Small intestine (tissue), 7 donors: ENCODE measurements at regions not wholly inside any gene's neighbourhood (a gene's known extent, or its start where the extent isn't known, plus 50 kb on each side); places are given as distances from the start of the nearest gene placed in this dataset.
"Not testable (repeated sequence)": the region's sequence is repeated elsewhere in the genome, so short reads cannot be mapped to it uniquely, and the experiment has no call there.

Experiments
- DNase-seq, 2 donors: peaks; one replicate each; pipeline versions ENCODE4 v3.0.0 to v3.0.0-alpha.2; 2013
- FAIRE-seq: peaks from 2 replicates; lab custom pipeline; 2012; peaks lifted over from hg19 to GRCh38; lab: Jason Lieb, UNC
- H3K27ac ChIP-seq, 3 donors: one replicate each; pipeline ENCODE4 v1.5.1; 2013; ENCODE audit warnings: low read length in 2 of 3, mild to moderate bottlenecking in 2 of 3, control low read depth in 1 of 3, inconsistent platforms in 1 of 3, low read depth in 1 of 3, moderate library complexity in 1 of 3
- H3K27me3 ChIP-seq, 3 donors: one replicate each; pipeline ENCODE4 v1.6.1; 2013; ENCODE audit warnings: low read length in 3 of 3, inconsistent platforms in 1 of 3; ENCODE audit not compliant: control insufficient read depth in 3 of 3, insufficient read depth in 3 of 3
- H3K36me3 ChIP-seq, 3 donors: one replicate each; pipeline ENCODE4 v1.6.1; 2013; ENCODE audit warnings: low read length in 3 of 3, inconsistent platforms in 1 of 3, low read depth in 1 of 3, mild to moderate bottlenecking in 1 of 3, moderate library complexity in 1 of 3; ENCODE audit not compliant: control insufficient read depth in 3 of 3, insufficient read depth in 2 of 3
- H3K4me1 ChIP-seq, 3 donors: one replicate each; pipeline ENCODE4 v1.6.1; 2013; ENCODE audit warnings: low read length in 2 of 3, inconsistent platforms in 1 of 3, low read depth in 1 of 3, mild to moderate bottlenecking in 1 of 3, moderate library complexity in 1 of 3; ENCODE audit not compliant: control insufficient read depth in 3 of 3, insufficient read depth in 2 of 3
- H3K4me3 ChIP-seq, 3 donors: one replicate each; pipeline ENCODE4 v1.5.1; 2013; ENCODE audit warnings: low read length in 3 of 3, control low read depth in 1 of 3, inconsistent platforms in 1 of 3, low read depth in 1 of 3, mild to moderate bottlenecking in 1 of 3, moderate library complexity in 1 of 3
- H3K9me3 ChIP-seq, 2 donors: one replicate each; pipeline ENCODE4 v1.6.1; 2013; ENCODE audit warnings: low read depth in 1 of 2, low read length in 1 of 2; ENCODE audit not compliant: control insufficient read depth in 2 of 2, insufficient read depth in 1 of 2
- WGBS, 3 donors: extraction: QIAGEN DNeasy Blood & Tissue Kit; methylation state at CpG; one replicate each; pipeline ENCODE4 v1.1.7; 2013; 5-methylcytosine and 5-hydroxymethylcytosine counted together
- donor health status: healthy with polysubstance abuse.
- donor health status: control.
- donor health status: control.
- donor health status: Bipolar disorder and iron deficiency.
- donor health status: healthy.

DNA sequence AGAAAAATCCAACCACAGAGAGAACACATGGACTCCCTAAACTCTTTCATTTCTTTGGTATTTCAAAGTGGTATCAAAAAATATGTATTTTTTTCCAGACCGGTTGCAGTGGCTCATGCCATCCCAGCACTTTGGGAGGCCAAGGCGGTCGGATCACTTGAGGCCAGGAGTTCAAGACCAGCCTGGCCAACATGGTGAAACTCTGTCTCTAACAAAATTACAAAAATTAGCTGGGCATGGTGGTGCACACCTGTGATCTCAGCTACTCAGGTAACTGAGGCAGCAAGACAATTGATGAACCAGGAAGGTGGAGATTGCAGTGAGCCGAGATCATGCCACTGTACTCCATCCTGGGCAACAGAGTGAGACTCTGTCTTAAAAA, 121.8 kb downstream of the RIN2 start:
- DNase-seq, H3K4me3 ChIP-seq, FAIRE-seq, H3K9me3 ChIP-seq, H3K27me3 ChIP-seq, H3K36me3 ChIP-seq: not testable (repeated sequence)
- WGBS, 3 donors = 95 to 96% (median 95%) methylated on average over 4 of the region's 4 CpGs
- Histone ChIP-seq H3K27ac (peak overlapping the region in 1 of 3 donors; percentile 75), H3K4me1 (peaks cover 0 to 29% (median 2%) of the 10 kb centered on the region in 3 donors)

DNA sequence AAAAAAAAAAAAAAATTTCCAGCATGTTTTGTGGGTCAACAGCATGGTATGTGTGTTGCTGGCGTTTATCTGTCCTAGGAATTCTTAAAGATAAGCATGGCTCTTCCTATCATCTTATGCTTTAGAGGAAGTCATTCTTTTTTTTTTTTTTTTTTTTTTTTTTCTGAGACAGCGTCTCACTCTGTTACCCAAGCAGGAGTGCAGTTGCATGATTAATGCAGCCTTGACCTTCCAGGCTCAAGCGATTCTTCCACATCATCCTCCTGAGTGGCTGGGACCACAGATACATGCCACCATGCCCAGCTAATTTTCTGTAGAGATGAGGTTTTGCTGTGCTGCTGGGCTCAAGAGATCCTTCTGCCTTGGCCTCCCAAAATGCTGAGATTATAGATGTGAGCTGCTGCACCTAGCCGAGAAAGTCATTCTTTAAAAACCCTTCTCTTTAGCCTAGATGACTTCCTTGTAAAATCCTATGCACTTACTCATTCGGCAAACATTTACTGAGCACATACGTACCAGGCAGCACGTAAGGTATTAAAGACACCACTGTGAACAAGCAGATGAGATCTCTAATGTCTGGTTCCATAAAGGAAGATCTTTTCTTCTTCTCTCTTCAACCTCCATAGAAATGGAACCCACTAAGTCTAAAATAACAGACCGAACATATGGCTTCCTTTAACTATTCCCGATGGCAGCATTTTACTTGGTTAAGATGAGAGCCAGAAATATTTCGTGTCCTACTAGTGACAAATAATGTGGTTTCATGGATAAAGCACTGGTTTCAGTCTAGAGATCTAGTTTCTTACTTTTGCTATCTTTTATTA, 122.4 kb downstream of the RIN2 start:
- WGBS, 3 donors = 75 to 81% (median 78%) methylated on average over 10 of the region's 10 CpGs
- H3K4me1 ChIP-seq = peaks cover 0 to 32% (median 2%) of the 10 kb centered on the region in 3 donors
- H3K9me3 ChIP-seq = no peaks in the 10 kb centered on the region
- no peaks in the 10 kb centered on the region for H3K27me3 ChIP-seq
- DNase-seq (peak in 1 of 2 donors; percentile 60), FAIRE-seq (no peak)
- H3K4me3 ChIP-seq = no peak overlapping the region
- peak overlapping the region in 2 of 3 donors; percentile 71 to 75 for H3K27ac ChIP-seq
- H3K36me3 ChIP-seq = peaks cover 0 to 3% (median 0%) of the 10 kb centered on the region in 3 donors

DNA sequence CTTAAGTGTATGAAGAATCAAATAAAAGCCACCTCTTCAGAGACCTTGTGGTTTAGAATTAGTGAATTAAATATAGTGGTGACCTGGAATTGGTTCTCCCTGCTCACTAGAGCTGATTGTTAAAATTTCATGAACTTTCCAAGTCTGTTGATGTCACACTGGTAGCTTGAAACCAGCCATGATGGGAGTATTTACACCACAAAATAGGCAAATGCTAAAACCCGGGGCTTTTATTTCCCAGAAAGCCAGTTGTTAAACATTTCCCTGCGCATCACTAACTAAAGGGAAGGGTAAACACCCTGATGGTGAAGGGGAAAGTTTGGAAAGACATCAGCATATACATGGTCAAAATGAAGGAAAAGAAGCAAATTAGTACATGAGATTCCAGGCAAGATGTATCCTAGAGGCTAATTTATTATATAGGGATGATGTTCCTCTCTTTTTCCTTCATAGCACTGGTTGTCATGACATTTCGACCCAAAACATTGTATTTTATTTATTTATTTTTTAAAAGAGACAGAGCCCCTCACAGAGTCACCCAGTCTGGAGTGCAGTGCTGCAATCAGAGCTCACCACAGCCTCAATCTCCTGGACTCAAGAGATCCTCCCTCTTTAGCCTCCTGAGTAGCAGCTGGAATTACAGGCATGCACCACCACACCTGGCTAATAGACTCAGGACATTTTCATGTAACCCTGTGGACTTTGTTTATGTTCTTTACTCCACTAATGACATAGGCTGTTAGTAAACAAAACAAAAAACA, 123.2 kb downstream of the RIN2 start:
- WGBS, 3 donors = 81 to 95% (median 89%) methylated on average over 3 of the region's 3 CpGs
- Histone ChIP-seq H3K27me3 (no peaks in the 10 kb centered on the region), H3K9me3 (no peaks in the 10 kb centered on the region), H3K4me3 (no peak overlapping the region), H3K4me1 (peaks cover 0 to 38% (median 2%) of the 10 kb centered on the region in 3 donors), H3K27ac (peak overlapping the region in 1 of 3 donors; percentile 75), H3K36me3 (no peaks in the 10 kb centered on the region)
- DNase-seq (no peak), FAIRE-seq (no peak)

DNA sequence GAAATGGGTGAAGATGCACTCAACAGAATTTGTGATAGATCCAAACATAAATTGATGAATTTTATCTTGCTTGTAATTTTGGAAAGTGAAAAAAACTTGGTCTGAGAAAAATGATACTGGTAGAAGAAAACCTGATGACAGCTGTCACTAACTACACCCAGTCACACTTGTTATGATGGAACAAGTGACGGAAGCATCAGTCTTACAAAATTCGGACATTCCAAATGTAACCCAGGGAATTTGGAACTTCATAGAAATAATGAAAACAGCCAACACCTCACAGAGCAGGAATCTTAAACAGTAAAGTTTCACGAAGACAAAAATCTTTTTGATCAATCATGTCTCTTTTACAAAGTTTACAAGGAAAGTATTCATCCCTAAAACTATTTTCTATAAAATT, 123.9 kb downstream of the RIN2 start:
- DNase-seq (no peak), FAIRE-seq (no peak)
- no peak overlapping the region for H3K4me3 ChIP-seq
- H3K4me1 ChIP-seq = peaks cover 0 to 42% (median 2%) of the 10 kb centered on the region in 3 donors
- H3K27me3 ChIP-seq = no peaks in the 10 kb centered on the region
- no peaks in the 10 kb centered on the region for H3K36me3 ChIP-seq
- WGBS, 3 donors = 75 to 82% (median 81%) methylated on average over 3 of the region's 3 CpGs
- H3K27ac ChIP-seq = no peak overlapping the region
- H3K9me3 ChIP-seq = no peaks in the 10 kb centered on the region

DNA sequence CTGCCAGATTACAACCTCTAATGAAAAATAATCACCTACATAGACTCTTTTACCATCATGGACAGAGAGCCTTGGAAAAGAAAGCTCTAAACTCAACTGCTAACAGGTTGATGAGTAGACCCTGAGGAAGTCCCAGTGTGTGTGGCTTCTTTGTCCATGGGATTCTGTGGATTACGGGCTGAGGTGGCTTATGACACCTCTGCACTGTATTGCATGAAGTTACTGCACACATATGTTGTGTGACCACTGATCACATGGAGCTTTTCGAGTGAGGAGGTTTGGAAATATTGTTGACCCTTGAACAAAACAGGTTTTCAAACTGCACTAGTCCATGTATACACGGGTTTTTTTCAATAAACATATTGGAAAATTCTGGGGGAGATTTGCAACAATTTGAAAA, 124.4 kb downstream of the RIN2 start:
- Histone ChIP-seq H3K36me3 (no peaks in the 10 kb centered on the region), H3K27me3 (no peaks in the 10 kb centered on the region), H3K4me1 (peaks cover 0 to 42% (median 2%) of the 10 kb centered on the region in 3 donors)

DNA sequence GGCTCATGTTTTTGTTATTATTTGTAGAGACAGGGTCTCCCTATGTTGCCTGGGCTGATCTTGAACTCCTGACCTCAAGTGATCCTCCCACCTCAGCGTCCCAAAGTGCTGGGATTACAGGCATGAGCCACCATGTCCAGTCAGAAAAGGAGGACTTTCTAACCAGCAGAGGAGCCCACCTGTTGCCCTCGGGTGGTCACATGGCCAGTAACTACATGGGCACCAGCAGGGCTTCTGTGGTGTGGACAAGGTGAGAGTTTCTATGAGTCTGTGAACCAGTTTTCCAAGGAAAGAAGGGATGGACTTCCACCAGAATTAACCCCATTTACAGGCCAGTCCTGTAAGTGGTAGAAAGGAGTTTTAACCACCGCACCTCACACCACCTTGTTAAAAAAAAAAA, 125.4 kb downstream of the RIN2 start:
- no peak for FAIRE-seq
- 88 to 89% (median 89%) methylated on average over 3 of the region's 3 CpGs for WGBS, 3 donors
- Histone ChIP-seq H3K27me3 (no peaks in the 10 kb centered on the region), H3K36me3 (no peaks in the 10 kb centered on the region), H3K4me1 (peaks cover 0 to 51% (median 2%) of the 10 kb centered on the region in 3 donors), H3K27ac (no peak overlapping the region), H3K4me3 (no peak overlapping the region), H3K9me3 (no peaks in the 10 kb centered on the region)
- DNase-seq = no peak

More for the DNA sequence above, 124.4 kb downstream of the RIN2 start:
- H3K4me3 ChIP-seq = no peak overlapping the region
- no peak for DNase-seq
- H3K9me3 ChIP-seq = no peaks in the 10 kb centered on the region
- no peak overlapping the region for H3K27ac ChIP-seq
- FAIRE-seq = no peak
- 73 to 84% (median 82%) methylated on average over 3 of the region's 3 CpGs for WGBS, 3 donors

DNA sequence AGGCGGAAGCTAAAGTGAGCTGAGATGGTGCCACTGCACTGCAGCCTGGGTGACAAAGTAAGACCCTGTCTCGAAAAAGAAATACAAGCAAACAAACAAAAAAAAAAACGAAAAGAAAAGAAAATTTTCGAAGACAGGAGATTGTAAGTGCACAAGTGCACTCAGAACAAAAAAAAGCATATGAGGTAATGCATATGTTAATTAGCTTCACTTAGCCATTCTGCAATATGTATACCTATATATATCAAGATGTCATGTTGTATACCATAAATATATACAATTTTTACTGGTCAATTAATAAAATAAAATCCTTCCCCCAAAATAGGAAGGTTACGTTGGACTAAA, 127.5 kb downstream of the RIN2 start:
- peaks cover 0 to 63% (median 0%) of the 10 kb centered on the region in 3 donors for H3K4me1 ChIP-seq
- WGBS, 3 donors = 12 to 47% (median 15%) methylated on average over 5 of the region's 5 CpGs
- FAIRE-seq = no peak

DNA sequence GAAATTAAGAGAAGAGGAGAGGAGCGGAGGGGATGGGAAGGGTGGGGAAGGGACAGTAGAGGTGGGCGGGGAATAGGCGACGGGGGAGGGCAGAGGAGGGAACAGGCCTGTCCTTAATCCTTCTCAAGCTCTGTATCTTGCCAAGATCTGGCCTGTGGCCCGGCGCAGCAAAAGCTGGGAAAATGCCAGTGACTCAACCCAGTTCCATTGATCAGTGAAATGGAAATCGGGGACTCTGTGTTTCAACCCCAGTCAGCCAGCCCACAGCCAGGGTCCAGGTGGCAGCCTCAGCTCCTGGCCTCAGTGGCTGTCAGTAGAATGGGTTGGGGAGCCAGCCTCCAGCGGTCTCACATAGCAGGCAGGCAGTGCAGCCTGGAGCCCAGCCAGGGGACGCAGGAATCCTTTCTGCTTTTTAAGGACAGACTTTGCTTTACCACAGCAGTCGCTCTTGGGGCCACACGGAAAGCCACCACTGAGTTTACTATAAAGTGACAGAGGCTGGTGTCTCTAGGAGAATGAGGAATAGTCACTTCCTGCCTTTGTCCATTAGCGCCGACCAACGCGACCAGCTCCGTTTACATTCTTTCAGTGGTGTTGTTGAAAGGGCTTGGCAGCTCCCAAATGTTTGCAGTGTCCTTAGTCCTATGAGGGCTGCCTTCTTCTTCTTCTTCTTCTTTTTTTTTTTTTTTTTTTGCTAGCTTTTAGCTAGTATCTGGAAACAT, 128.0 kb downstream of the RIN2 start:
- no peak for FAIRE-seq
- peak; percentile 65 to 90 for DNase-seq
- Histone ChIP-seq H3K36me3 (peaks cover 0 to 3% (median 0%) of the 10 kb centered on the region in 3 donors), H3K4me3 (peak overlapping the region; percentile 31 to 35 (median 34)), H3K4me1 (peaks cover 0 to 63% (median under 1%) of the 10 kb centered on the region in 3 donors), H3K27ac (peak overlapping the region; percentile 80 to 98 (median 92)), H3K27me3 (no peaks in the 10 kb centered on the region), H3K9me3 (peaks cover 0 to 1% of the 10 kb centered on the region in 2 donors)
- 5 to 34% (median 28%) methylated on average over 16 of the region's 16 CpGs for WGBS, 3 donors

More for the DNA sequence above, 127.5 kb downstream of the RIN2 start:
- H3K9me3 ChIP-seq = no peaks in the 10 kb centered on the region
- H3K36me3 ChIP-seq = peaks cover 0 to 3% (median 0%) of the 10 kb centered on the region in 3 donors
- DNase-seq = no peak
- no peak overlapping the region for H3K4me3 ChIP-seq
- no peaks in the 10 kb centered on the region for H3K27me3 ChIP-seq
- H3K27ac ChIP-seq = peak overlapping the region; percentile 80 to 98 (median 92)
